ENCODE measurements at regions not wholly inside any gene's neighbourhood (a gene's known extent, or its start where the extent isn't known, plus 50 kb on each side); places are given as distances from the start of the nearest gene placed in this dataset.

DNA sequence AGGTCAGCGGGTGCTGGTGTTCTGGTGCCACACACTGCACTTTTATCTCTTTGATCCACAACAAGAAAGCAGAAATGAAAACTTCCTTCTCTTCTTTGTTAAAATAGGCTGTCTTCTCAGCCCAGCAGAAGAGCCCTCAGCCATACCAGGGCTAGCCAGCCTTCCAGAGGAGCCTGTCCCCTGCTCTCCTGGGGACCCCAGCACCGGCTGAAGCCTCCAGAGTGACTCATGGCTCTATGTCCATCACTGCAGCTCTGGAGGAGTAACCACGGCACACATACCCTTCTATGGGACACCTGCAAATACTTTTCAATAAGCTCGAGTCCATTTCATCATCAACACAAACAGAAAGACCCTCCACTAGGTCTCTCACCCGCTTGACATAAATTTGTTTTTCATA is 135.6 kb upstream of the CST7 start:
- TF ChIP-seq HDAC6 (IDR thresholded peaks at IDR 0.05; ENCODE audit: low read depth, low read length) (no peak), SIN3A (IDR thresholded peaks at IDR 0.05; ENCODE audit: borderline replicate concordance in 2 of 2, control insufficient read depth in 1 of 2, low read depth in 2 of 2, low read length in 2 of 2) (no peak), RBM15 (IDR thresholded peaks at IDR 0.05; ENCODE audit: insufficient read depth, low read length) (no peak), KDM1A (IDR thresholded peaks at IDR 0.05) (no peak), ZFP1 (CRISPR knock-in tag; IDR thresholded peaks at IDR 0.05) (no peak), CBX2 (IDR thresholded peaks at IDR 0.05; ENCODE audit: insufficient read depth, low read length, poor library complexity, severe bottlenecking) (no peak), EGR1 (conservative IDR thresholded peaks at IDR 0.05) (no peak), HMG20A (CRISPR knock-in tag; conservative IDR thresholded peaks at IDR 0.05) (no peak), EZH2 (IDR thresholded peaks at IDR 0.05; ENCODE audit: borderline replicate concordance, low read depth, low read length) (no peak)
- TF ChIP-seq, protein P1, sequence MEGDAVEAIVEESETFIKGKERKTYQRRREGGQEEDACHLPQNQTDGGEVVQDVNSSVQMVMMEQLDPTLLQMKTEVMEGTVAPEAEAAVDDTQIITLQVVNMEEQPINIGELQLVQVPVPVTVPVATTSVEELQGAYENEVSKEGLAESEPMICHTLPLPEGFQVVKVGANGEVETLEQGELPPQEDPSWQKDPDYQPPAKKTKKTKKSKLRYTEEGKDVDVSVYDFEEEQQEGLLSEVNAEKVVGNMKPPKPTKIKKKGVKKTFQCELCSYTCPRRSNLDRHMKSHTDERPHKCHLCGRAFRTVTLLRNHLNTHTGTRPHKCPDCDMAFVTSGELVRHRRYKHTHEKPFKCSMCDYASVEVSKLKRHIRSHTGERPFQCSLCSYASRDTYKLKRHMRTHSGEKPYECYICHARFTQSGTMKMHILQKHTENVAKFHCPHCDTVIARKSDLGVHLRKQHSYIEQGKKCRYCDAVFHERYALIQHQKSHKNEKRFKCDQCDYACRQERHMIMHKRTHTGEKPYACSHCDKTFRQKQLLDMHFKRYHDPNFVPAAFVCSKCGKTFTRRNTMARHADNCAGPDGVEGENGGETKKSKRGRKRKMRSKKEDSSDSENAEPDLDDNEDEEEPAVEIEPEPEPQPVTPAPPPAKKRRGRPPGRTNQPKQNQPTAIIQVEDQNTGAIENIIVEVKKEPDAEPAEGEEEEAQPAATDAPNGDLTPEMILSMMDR (IDR thresholded peaks at IDR 0.05 in 2 of 3, conservative IDR thresholded peaks at IDR 0.05 in 1 of 3; ENCODE audit: insufficient read depth in 2 of 3, low read depth in 1 of 3, low read length in 3 of 3), result no peak
- TF ChIP-seq, protein P2, sequence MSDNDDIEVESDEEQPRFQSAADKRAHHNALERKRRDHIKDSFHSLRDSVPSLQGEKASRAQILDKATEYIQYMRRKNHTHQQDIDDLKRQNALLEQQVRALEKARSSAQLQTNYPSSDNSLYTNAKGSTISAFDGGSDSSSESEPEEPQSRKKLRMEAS (CRISPR knock-in tag; IDR thresholded peaks at IDR 0.05), result no peak
- TF ChIP-seq, protein P3, sequence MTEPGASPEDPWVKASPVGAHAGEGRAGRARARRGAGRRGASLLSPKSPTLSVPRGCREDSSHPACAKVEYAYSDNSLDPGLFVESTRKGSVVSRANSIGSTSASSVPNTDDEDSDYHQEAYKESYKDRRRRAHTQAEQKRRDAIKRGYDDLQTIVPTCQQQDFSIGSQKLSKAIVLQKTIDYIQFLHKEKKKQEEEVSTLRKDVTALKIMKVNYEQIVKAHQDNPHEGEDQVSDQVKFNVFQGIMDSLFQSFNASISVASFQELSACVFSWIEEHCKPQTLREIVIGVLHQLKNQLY (CRISPR knock-in tag; conservative IDR thresholded peaks at IDR 0.05), result no peak
- TF ChIP-seq, protein P4, sequence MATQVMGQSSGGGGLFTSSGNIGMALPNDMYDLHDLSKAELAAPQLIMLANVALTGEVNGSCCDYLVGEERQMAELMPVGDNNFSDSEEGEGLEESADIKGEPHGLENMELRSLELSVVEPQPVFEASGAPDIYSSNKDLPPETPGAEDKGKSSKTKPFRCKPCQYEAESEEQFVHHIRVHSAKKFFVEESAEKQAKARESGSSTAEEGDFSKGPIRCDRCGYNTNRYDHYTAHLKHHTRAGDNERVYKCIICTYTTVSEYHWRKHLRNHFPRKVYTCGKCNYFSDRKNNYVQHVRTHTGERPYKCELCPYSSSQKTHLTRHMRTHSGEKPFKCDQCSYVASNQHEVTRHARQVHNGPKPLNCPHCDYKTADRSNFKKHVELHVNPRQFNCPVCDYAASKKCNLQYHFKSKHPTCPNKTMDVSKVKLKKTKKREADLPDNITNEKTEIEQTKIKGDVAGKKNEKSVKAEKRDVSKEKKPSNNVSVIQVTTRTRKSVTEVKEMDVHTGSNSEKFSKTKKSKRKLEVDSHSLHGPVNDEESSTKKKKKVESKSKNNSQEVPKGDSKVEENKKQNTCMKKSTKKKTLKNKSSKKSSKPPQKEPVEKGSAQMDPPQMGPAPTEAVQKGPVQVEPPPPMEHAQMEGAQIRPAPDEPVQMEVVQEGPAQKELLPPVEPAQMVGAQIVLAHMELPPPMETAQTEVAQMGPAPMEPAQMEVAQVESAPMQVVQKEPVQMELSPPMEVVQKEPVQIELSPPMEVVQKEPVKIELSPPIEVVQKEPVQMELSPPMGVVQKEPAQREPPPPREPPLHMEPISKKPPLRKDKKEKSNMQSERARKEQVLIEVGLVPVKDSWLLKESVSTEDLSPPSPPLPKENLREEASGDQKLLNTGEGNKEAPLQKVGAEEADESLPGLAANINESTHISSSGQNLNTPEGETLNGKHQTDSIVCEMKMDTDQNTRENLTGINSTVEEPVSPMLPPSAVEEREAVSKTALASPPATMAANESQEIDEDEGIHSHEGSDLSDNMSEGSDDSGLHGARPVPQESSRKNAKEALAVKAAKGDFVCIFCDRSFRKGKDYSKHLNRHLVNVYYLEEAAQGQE (IDR thresholded peaks at IDR 0.05; ENCODE audit: borderline replicate concordance), result no peak
- TF ChIP-seq, protein P4 (CRISPR knock-in tag; IDR thresholded peaks at IDR 0.05; ENCODE audit: low read depth), result no peak
